ENCODE measurements at regions not wholly inside any gene's neighbourhood (a gene's known extent, or its start where the extent isn't known, plus 50 kb on each side); places are given as distances from the start of the nearest gene placed in this dataset.

DNA sequence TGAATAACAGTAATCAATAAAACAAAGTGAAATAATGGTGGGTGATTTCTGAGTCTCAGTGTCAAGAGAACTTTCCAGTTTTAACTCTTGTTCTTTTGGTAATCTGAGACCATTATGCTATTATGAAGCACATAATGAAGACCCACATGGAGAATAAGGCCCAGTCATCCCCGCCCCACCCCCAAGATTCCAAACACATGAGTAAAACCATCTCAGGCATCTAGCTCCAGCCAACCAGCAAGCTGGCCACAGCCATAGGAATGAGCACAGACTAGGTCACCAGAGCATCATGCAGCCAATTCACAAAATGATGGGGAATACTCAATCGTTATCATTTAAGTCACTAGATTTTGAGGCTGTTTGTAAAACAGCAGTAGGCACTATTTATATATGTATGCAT lies 1769.0 kb upstream of the PCDH20 start:
- no peaks in the 10 kb centered on the region for H3K27me3 ChIP-seq
- H3K4me3 ChIP-seq, result no peak overlapping the region
- WGBS, 4 donors, result 71 to 78% (median 74%) methylated on average over 2 of the region's 2 CpGs
- no peaks in the 10 kb centered on the region for H3K9me3 ChIP-seq (replicated peaks in 1 of 3)
- H3K27ac ChIP-seq, result no peak overlapping the region
- no peak for DNase-seq
- no peaks in the 10 kb centered on the region for H3K4me1 ChIP-seq (replicated peaks in 1 of 2)
- H3K36me3 ChIP-seq (replicated peaks in 1 of 2), result no peaks in the 10 kb centered on the region
- TF ChIP-seq POLR2A (IDR thresholded peaks at IDR 0.05), result no peak
- TF ChIP-seq, protein P1, sequence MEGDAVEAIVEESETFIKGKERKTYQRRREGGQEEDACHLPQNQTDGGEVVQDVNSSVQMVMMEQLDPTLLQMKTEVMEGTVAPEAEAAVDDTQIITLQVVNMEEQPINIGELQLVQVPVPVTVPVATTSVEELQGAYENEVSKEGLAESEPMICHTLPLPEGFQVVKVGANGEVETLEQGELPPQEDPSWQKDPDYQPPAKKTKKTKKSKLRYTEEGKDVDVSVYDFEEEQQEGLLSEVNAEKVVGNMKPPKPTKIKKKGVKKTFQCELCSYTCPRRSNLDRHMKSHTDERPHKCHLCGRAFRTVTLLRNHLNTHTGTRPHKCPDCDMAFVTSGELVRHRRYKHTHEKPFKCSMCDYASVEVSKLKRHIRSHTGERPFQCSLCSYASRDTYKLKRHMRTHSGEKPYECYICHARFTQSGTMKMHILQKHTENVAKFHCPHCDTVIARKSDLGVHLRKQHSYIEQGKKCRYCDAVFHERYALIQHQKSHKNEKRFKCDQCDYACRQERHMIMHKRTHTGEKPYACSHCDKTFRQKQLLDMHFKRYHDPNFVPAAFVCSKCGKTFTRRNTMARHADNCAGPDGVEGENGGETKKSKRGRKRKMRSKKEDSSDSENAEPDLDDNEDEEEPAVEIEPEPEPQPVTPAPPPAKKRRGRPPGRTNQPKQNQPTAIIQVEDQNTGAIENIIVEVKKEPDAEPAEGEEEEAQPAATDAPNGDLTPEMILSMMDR (IDR thresholded peaks at IDR 0.05), result no peak
- intact Hi-C loops (cut with DNase I), result no loop called here

DNA sequence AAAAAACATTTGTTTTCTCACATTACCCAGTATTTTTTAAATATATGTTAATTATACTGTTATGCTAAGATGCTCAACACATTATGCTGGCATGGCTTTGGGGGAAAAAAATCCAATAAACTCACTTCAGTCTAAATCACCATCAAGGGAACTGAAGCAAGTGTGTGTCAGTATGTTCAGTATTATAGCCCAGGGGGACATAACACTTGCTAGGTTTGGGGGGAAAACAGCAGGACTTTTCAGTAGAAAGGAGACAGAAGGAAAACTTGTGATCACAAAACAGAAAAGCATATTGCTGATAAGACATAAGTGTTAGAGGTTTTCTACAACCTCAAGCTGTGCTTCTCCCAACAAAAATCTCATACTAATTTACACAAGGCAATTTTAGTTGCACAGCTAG lies 1759.9 kb upstream of the PCDH20 start:
- TF ChIP-seq, protein P1 (IDR thresholded peaks at IDR 0.05), result no peak
- TF ChIP-seq POLR2A (IDR thresholded peaks at IDR 0.05), result no peak

DNA sequence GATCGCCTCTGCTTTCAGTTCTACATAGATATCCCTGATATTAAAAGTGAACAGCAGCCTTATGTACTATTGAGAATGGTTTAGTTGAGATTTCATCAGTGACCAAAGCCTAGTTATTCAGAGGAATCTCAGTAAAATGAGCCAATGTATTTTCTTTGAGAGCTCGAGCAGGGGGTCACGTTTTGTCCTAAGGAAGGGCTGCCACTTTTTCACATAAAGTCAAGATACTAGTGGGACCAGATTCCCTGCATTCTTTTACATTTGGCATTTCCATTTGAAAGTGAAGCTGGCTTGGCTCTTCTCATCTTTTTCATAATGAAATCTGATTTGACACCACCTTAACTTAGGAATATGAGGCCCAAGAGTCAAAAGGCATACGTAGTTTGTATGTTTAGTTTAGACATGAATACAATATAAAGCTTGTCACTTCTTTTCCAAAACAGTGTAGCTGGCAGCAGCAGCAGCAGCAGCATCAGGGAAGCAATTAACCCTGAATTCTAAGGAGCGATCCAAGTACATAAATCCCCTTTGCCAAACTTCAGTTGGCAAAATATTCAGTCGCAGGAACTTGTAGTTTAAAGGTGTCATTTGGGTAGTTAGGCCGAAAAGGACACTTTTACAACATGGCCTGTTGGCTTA lies 1752.2 kb upstream of the PCDH20 start:
- no peak overlapping the region for H3K4me3 ChIP-seq

More for the DNA sequence above, 1759.9 kb upstream of the PCDH20 start:
- H3K27me3 ChIP-seq, result no peaks in the 10 kb centered on the region
- H3K4me3 ChIP-seq, result no peak overlapping the region
- no peaks in the 10 kb centered on the region for H3K36me3 ChIP-seq (replicated peaks in 1 of 2)
- no peak overlapping the region for H3K27ac ChIP-seq
- no peak for DNase-seq
- H3K4me1 ChIP-seq (replicated peaks in 1 of 2), result no peaks in the 10 kb centered on the region
- no peaks in the 10 kb centered on the region for H3K9me3 ChIP-seq (replicated peaks in 1 of 3)
- intact Hi-C loops (cut with DNase I), result no loop called here

DNA sequence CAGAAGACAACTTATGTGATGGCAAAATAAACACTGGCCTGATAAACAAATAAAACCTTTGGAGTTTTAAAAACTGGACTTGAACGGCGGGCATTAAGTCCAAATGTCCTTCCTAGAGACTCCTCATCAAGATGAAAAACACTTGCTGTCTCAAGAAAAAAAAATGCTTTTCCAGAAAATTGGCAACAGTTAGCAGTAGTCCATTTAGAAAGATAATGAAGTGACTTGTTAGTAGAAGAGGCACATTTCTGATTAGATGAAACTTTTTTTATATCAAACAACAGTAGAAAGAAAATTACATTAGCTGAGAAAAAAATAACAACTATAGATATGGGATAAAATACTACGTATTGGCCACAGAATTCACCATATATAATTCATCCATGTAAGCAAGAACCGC lies 1750.7 kb upstream of the PCDH20 start:
- Histone ChIP-seq H3K36me3 (replicated peaks in 1 of 2) (no peaks in the 10 kb centered on the region), H3K4me3 (no peak overlapping the region), H3K4me1 (replicated peaks in 1 of 2) (no peaks in the 10 kb centered on the region), H3K9me3 (replicated peaks in 1 of 3) (peaks cover 0 to 5% (median 0%) of the 10 kb centered on the region in 3 donors), H3K27me3 (no peaks in the 10 kb centered on the region), H3K27ac (no peak overlapping the region)
- intact Hi-C loops (cut with DNase I), result no loop called here
- no peak for DNase-seq
- WGBS, 4 donors, result 81 to 89% (median 86%) methylated on average over 4 of the region's 4 CpGs
- TF ChIP-seq POLR2A (IDR thresholded peaks at IDR 0.05), result no peak
- TF ChIP-seq, protein P1 (IDR thresholded peaks at IDR 0.05), result no peak

More for the DNA sequence above, 1752.2 kb upstream of the PCDH20 start:
- Histone ChIP-seq H3K27me3 (no peaks in the 10 kb centered on the region), H3K27ac (no peak overlapping the region), H3K4me1 (replicated peaks in 1 of 2) (no peaks in the 10 kb centered on the region), H3K9me3 (replicated peaks in 1 of 3) (peaks cover 0 to 5% (median 0%) of the 10 kb centered on the region in 3 donors), H3K36me3 (replicated peaks in 1 of 2) (no peaks in the 10 kb centered on the region)
- no peak for DNase-seq
- WGBS, 4 donors, result 63 to 73% (median 69%) methylated on average over 7 of the region's 7 CpGs
- intact Hi-C loops (cut with DNase I), result no loop called here
- TF ChIP-seq, protein P1 (IDR thresholded peaks at IDR 0.05), result no peak
- TF ChIP-seq POLR2A (IDR thresholded peaks at IDR 0.05), result no peak
